Endothelial cell of umbilical vein (primary cell): ENCODE measurements at regions not wholly inside any gene's neighbourhood (a gene's known extent, or its start where the extent isn't known, plus 50 kb on each side); places are given as distances from the start of the nearest gene placed in this dataset.

Experiments used
- BruUV-seq: library from RNA; stranded (reverse); fragments of 400-500 nt; replicated peaks from 2 replicates; lab custom pipeline; 2021; lab: Mats Ljungman, UMichigan
- CTCF ChIA-PET: fragments of 300-600, 350-600 bp; sonication (Branson Sonifier 250); formaldehyde crosslinking; loops from one replicate; lab custom pipeline; 2021; ENCODE audit warnings: antibody characterized with exemption, inconsistent platforms; lab: Charles Lee
- POLR2A ChIA-PET: fragments of 300-600, 350-600 bp; sonication (Branson Sonifier 250); formaldehyde crosslinking; loops from one replicate; lab custom pipeline; 2021; ENCODE audit warnings: antibody characterized with exemption, inconsistent platforms; lab: Charles Lee
- DNase-seq: peaks from one replicate; pipeline ENCODE4 v3.0.0-alpha.2; 2011; ENCODE audit warnings: low read depth, low spot score
- FAIRE-seq: peaks from 2 replicates; lab custom pipeline; 2011; peaks lifted over from hg19 to GRCh38; lab: Jason Lieb, UNC
- H2AFZ ChIP-seq: 2 replicates; pipeline ENCODE4 v1.6.0; 2012; ENCODE audit warnings: low read depth, low read length, control low read depth, inconsistent platforms
- H3K27ac ChIP-seq: 2 replicates; pipeline ENCODE4 v1.5.1; 2011; ENCODE audit warnings: low read depth, mild to moderate bottlenecking, control low read depth, low read length, moderate library complexity; ENCODE audit not compliant: insufficient read depth
- H3K27me3 ChIP-seq, 2 experiments: 2 replicates each; pipeline versions ENCODE4 v1.6.0 to v1.6.1; 2011; ENCODE audit warnings: low read length in 2 of 2, mixed read lengths in 1 of 2; ENCODE audit not compliant: control insufficient read depth in 2 of 2, insufficient read depth in 2 of 2
- H3K36me3 ChIP-seq, 2 experiments: 2 replicates in 1 of 2; 3 replicates in 1 of 2; pipeline ENCODE4 v1.5.1; 2011; ENCODE audit warnings: low read length in 2 of 2, mild to moderate bottlenecking in 1 of 2, moderate library complexity in 1 of 2; ENCODE audit not compliant: control insufficient read depth in 2 of 2, insufficient read depth in 2 of 2; ENCODE audit errors: extremely low read depth in 1 of 2
- H3K4me1 ChIP-seq: 3 replicates; pipeline ENCODE4 v1.5.1; 2011; ENCODE audit warnings: mild to moderate bottlenecking, low read length; ENCODE audit not compliant: control insufficient read depth, insufficient read depth; ENCODE audit errors: extremely low read depth
- H3K4me2 ChIP-seq: 2 replicates; pipeline ENCODE4 v1.6.1; 2011; ENCODE audit warnings: low read length, control low read depth, mixed read lengths; ENCODE audit not compliant: insufficient read depth
- H3K4me3 ChIP-seq, 3 experiments: fragments of 200-600 bp in 1 of 3; sonication (generic), shearing (Covaris generic) in 1 of 3; replicated peaks in 1 of 3; 2 replicates each; pipeline ENCODE4 v1.5.1; 2011 to 2016; ENCODE audit warnings: control low read depth in 3 of 3, low read length in 3 of 3, mild to moderate bottlenecking in 2 of 3, inconsistent platforms in 1 of 3, low read depth in 1 of 3, moderate library complexity in 1 of 3; ENCODE audit not compliant: insufficient read depth in 1 of 3
- H3K79me2 ChIP-seq: 2 replicates; pipeline ENCODE4 v1.6.0; 2012; ENCODE audit warnings: low read length, inconsistent platforms; ENCODE audit not compliant: control insufficient read depth, insufficient read depth
- H3K9ac ChIP-seq: replicated peaks from 2 replicates; pipeline ENCODE3; 2011; ENCODE audit warnings: low read length, control low read depth; ENCODE audit not compliant: insufficient read depth; ENCODE audit errors: extremely low read depth
- H3K9me1 ChIP-seq: replicated peaks from 3 replicates; pipeline ENCODE4 v1.6.0; 2011; ENCODE audit warnings: mild to moderate bottlenecking, low read length; ENCODE audit not compliant: control insufficient read depth, insufficient read depth; ENCODE audit errors: extremely low read depth
- H3K9me3 ChIP-seq: replicated peaks from 2 replicates; pipeline ENCODE4 v1.5.1; 2012; ENCODE audit warnings: low read length, inconsistent platforms; ENCODE audit not compliant: control insufficient read depth, insufficient read depth
- H4K20me1 ChIP-seq: replicated peaks from 2 replicates; pipeline ENCODE3; 2011; ENCODE audit warnings: mild to moderate bottlenecking, low read length; ENCODE audit not compliant: control insufficient read depth, insufficient read depth; ENCODE audit errors: extremely low read depth
- EZH2 ChIP-seq: IDR thresholded peaks from 2 replicates; pipeline ENCODE4 v1.6.1; 2012; ENCODE audit warnings: borderline replicate concordance, low read depth, mild to moderate bottlenecking, moderate library complexity, low read length, inconsistent platforms; ENCODE audit not compliant: severe bottlenecking
- FOS ChIP-seq: IDR thresholded peaks from 2 replicates; pipeline ENCODE4 v1.6.1; 2011; ENCODE audit warnings: mild to moderate bottlenecking, low read length, moderate library complexity, borderline replicate concordance; ENCODE audit not compliant: insufficient read depth
- JUN ChIP-seq: IDR thresholded peaks from 2 replicates; pipeline ENCODE4 v1.6.1; 2011; ENCODE audit warnings: borderline replicate concordance, low read depth; ENCODE audit not compliant: insufficient read length, insufficient read depth
- MAX ChIP-seq: IDR thresholded peaks from 2 replicates; pipeline ENCODE4 v1.6.1; 2011; ENCODE audit not compliant: insufficient read depth, insufficient read length
- MYC ChIP-seq: IDR thresholded peaks from one replicate; pipeline ENCODE4 v1.6.1; 2011; ENCODE audit warnings: mild to moderate bottlenecking, low read depth, low read length
- dilution Hi-C: fragments of 300-500 bp; cut with MboI; formaldehyde crosslinking; loops from one replicate; pipeline ENCODE4 v1.15.0; 2019; ENCODE audit warnings: low sequenced_read_pairs; ENCODE audit not compliant: extremely low pct_ligation_motif_present
- intact Hi-C: fragments of 100-400 bp; cut with micrococcal nuclease; formaldehyde crosslinking; loops from one replicate; pipeline ENCODE4 v1.10.0; 2022

GRCh38 chr9:99569840-99570239 lies 251.8 kb upstream of the NR4A3 start:
- intact Hi-C loops, result no loop called here
- DNase-seq, result no peak
- no peak for FAIRE-seq
- Histone ChIP-seq H3K27ac (no peak overlapping the region), H3K9ac (no peak overlapping the region), H4K20me1 (no peaks in the 10 kb centered on the region), H3K27me3 (peaks cover 0 to 2% of the 10 kb centered on the region in 2 experiments), H3K9me3 (no peaks in the 10 kb centered on the region), H3K4me3 (no peak overlapping the region), H3K4me1 (no peaks in the 10 kb centered on the region), H3K4me2 (no peak overlapping the region), H3K79me2 (no peaks in the 10 kb centered on the region), H2AFZ (no peak overlapping the region), H3K36me3 (no peaks in the 10 kb centered on the region), H3K9me1 (no peaks in the 10 kb centered on the region)
- dilution Hi-C loops, result no loop called here
- POLR2A ChIA-PET, result no interaction called here
- no peak for TF ChIP-seq MYC
- TF ChIP-seq EZH2, result no peak
- TF ChIP-seq JUN, result no peak
- TF ChIP-seq MAX, result no peak
- no peak for TF ChIP-seq FOS
- BruUV-seq, result no TSS peak
- CTCF ChIA-PET, result no interaction called here

DNA sequence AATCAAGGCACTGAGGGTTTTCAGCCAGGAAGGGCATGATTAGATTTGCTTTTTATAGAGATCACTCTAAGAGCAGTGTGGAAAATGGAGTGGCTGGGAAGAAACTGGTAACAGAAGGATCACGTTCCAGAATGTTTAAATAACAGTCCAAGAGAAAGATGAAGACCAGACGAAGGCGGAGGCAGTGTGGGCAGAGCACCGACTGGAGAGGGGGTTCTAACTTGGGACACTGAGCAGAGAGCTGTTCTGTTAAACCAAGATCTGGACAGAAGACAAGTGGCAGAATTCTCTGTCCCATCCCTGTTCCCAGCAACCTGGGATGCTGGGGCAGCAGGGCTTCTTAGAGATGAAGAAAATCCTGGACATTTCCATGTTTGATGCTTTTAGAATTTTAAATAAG lies 249.1 kb upstream of the NR4A3 start:
- Histone ChIP-seq H3K9me1 (no peaks in the 10 kb centered on the region), H3K4me3 (no peak overlapping the region), H3K27me3 (no peaks in the 10 kb centered on the region), H2AFZ (no peak overlapping the region), H3K27ac (no peak overlapping the region), H3K36me3 (no peaks in the 10 kb centered on the region), H3K9ac (no peak overlapping the region), H3K4me1 (no peaks in the 10 kb centered on the region), H3K79me2 (no peaks in the 10 kb centered on the region), H4K20me1 (no peaks in the 10 kb centered on the region), H3K9me3 (no peaks in the 10 kb centered on the region), H3K4me2 (no peak overlapping the region)
- DNase-seq (no peak), FAIRE-seq (no peak)
- POLR2A ChIA-PET, result no interaction called here
- CTCF ChIA-PET, result no interaction called here
- intact Hi-C loops, result no loop called here
- dilution Hi-C loops, result no loop called here
- BruUV-seq, result no TSS peak
- TF ChIP-seq FOS (no peak), MAX (no peak)
